ENCODE measurements at regions not wholly inside any gene's neighbourhood (a gene's known extent, or its start where the extent isn't known, plus 50 kb on each side); places are given as distances from the start of the nearest gene placed in this dataset.

GRCh38 chr4:102405821-102406401 lies 60.6 kb upstream of the SLC39A8 start:
- TF ChIP-seq CSDC2 (CRISPR knock-in tag; IDR thresholded peaks at IDR 0.05): no peak
- TF ChIP-seq POU6F1 (CRISPR knock-in tag; IDR thresholded peaks at IDR 0.05; ENCODE audit: borderline replicate concordance, low read depth): no peak

Data from SK-N-SH treated with all-trans-retinoic acid at 6 μM for 48 hours (cell line).